ENCODE measurements at regions not wholly inside any gene's neighbourhood (a gene's known extent, or its start where the extent isn't known, plus 50 kb on each side); places are given as distances from the start of the nearest gene placed in this dataset.

DNA sequence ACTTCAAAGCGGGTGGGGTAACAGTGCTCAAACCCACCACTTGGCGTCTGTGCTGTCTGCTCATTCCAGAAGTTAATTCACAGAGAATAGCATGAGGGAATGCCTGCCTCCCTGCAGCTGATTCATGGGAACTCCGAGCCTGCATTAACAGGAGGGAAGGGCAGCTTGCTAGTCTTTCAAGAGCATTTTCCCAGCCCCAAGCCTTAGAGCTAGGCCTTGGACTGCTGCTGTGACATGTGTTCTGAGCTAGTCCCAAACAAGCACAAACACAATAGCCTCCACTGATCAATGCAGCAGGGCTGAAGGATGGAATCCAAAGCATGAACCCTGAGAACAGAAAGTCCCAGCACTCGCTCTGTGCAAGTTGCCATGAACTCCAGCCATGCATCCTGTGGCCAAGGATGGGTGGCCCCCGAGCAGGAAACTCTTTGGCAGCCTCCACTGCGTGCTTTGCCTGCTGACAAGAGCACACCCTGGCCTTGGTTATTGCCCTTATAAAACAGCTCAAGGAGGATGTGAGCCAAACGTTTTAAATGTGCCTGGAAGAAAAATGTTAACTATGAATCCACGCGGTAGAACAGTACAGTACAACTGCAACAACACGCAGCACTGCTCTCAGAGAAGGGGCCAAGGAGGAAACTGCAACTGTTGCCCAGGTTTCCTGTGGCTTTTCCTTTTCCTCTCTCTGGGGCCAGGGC lies 653.1 kb upstream of the KLF4 start:
- peak; percentile 90 for DNase-seq

GRCh38 chr9:108142142-108142503 lies 652.6 kb upstream of the KLF4 start:
- no peak for DNase-seq

- DNase-seq: no peak
Observed at GRCh38 chr9:108139900-108140299, 650.3 kb upstream of the KLF4 start.

- DNase-seq: no peak
Observed at GRCh38 chr9:108138516-108138915, 648.9 kb upstream of the KLF4 start.

DNA sequence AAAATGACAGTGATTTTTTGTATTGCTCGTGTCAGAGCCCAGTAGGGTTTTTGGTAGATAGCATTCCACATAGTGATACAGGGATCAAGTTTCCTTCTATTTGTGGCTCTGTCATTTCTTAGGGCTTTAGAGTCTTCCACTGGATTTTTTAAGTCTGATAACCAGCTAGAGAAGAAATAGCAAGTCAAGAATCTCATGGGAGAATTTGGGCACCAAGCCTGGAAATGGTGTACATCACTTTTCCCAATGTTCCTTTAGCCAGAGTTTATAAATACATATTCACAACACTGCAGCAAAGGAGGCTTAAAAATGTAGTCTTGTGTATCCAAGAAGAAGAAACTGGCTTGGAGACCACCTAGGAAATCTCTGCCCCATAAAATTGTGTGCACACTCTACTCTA lies 647.1 kb upstream of the KLF4 start:
- no peak for DNase-seq

DNA sequence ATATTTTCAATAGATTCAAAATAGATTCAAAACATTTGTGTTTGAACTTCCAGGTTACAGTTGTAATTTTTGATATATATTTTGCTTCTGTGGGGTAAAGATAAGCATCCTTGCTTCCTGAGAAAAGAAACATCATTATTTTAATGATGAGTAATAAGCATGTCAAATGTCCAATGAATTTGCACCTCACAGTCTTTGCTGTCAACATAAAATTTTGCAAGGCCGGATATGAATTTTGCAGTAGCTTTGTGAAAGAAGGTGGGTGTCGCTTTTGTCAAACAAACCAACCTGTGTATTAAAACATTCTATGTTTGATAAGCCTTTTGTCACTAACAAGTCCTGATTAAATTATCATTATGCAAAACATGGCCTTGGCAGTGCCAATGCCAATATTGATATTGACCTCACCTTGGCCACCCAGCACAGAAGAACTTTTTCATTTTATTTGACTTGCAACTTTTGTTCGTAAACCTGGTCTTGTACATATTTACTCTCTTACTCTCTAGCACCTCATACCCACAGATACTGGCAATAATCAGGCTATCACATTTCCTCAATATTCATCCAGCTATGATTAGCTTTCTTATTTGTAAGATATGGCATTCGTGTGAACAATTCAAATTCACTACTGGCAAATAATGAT lies 645.0 kb upstream of the KLF4 start:
- no peak for DNase-seq

- no peak for DNase-seq
Observed at GRCh38 chr9:108133680-108134079, 644.1 kb upstream of the KLF4 start.

GRCh38 chr9:108133101-108133500 lies 643.5 kb upstream of the KLF4 start:
- DNase-seq: no peak

GRCh38 chr9:108130905-108131304 lies 641.3 kb upstream of the KLF4 start:
- no peak for DNase-seq

- no peak for DNase-seq
Observed at GRCh38 chr9:108125625-108126024, 636.1 kb upstream of the KLF4 start.

GRCh38 chr9:108119530-108120113 lies 630.1 kb upstream of the KLF4 start:
- DNase-seq: no peak

- peak; percentile 68 for DNase-seq
Observed at GRCh38 chr9:108117795-108118194, 628.2 kb upstream of the KLF4 start.

DNA sequence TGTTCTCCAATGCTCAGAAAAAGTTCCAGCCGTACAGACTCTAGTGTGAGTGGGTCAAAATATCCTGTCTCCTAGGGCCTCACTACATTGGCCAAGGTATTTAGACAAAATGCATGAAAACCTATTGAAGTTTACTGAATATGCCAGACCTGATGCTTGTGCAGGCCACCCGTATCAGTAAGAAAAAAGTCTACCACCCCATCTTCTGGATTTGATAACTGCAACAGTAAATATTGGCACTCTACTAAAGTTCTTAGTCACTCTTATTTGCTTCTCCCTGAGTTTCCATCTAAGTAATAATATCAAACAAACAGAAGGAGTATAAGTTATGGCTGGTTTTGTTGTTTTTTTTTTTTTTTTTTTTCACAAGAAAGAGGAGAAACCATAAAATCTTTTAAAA lies 627.7 kb upstream of the KLF4 start:
- DNase-seq: no peak

DNA sequence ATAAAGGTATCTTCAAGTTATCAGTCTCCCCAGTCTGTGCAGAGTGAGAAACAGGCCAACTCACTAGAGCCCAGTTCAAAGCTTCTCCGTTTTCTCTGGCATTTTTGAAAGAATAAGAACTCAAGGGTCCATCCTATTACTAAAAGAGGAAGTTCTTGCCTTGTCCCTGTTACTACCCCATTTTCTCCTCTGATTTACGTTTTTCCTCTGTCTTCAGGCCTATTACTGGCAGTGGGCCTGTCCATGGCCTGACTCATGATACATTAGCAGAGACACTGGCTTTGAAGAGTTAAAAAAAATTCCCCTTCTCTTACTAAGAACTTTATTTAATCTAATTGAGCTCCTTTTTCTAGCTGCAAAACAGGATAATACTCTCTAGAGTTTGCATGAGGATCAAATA lies 624.0 kb upstream of the KLF4 start:
- no peak for DNase-seq

GRCh38 chr9:108109927-108110690 lies 620.5 kb upstream of the KLF4 start:
- DNase-seq: no peak

- DNase-seq: no peak
Observed at GRCh38 chr9:108108852-108109448, 619.4 kb upstream of the KLF4 start.

DNA sequence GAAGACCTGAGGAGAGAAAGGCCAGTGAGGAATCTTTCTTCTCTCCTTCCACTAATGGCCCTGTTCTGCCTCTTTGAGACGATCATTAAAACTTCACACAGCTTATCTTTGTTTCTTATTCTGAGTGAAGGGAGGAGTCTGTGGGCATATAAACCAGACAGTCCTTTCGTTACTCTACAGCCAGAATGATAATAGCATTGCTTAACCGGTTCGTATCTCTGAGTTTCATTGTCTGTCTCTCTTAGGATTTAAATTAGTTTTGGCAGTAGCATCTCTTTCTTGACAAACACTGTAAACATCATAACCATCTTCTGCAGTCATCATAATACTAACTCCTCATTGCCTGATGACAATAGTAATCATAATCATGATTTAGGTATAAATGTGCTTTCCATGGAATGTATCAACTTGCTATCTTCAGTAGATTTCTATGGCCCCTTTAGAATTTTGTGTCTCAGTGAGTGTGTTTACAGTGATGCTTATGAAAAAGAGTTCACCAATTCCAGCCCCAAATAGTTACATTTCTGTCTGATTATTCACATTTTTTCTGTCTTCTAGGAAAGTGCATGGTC lies 618.8 kb upstream of the KLF4 start:
- no peak for DNase-seq

- DNase-seq: no peak
Observed at GRCh38 chr9:108105885-108106284, 616.3 kb upstream of the KLF4 start.

DNA sequence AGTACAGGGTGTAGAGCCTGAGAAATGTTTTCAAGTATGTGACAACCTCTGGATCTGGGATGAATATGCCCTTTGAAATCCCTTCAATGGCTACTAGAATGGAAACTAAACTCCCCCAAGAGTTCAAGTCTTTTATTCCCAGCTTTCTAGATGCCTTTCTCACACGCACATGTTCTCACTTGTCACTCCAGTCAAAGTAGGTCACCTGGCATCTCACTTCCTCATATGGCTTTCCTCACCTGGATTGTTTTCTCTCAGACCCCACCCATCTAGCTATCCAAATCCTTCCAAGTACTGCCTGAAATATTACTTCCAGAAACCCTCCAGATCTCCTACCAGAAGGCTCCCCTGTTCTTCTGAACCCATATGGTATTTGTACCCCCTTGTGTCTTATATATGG lies 615.4 kb upstream of the KLF4 start:
- DNase-seq: no peak

DNA sequence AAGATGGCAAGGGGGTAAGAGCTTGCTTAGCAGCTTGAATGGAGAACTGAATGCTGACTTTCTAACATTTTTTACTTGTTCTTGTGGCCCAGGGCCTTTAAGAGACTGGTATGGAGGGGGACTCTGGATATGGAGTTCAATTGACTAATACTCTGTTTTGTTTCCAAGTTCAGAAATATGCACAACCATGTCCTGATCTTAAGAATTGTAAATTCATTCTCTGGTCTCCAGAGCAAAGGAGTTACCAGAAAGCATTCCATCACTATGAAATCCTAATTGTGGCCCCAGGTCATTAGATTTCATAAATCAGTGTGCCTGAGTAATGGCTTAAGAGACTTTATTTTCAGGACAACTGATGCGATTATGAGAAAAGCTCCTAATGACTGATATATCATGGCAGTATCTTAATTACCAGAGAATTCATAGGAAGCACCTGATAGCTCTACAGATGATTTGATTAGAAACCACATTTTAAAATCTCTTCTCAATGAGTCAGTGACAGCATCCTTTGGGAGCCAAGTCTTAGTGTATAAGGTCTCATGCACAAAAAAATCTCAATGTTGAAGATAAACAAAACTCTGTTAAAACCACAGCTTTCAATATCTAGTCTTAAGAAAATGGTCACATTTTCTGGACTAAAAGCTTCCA lies 613.6 kb upstream of the KLF4 start:
- DNase-seq: no peak

DNA sequence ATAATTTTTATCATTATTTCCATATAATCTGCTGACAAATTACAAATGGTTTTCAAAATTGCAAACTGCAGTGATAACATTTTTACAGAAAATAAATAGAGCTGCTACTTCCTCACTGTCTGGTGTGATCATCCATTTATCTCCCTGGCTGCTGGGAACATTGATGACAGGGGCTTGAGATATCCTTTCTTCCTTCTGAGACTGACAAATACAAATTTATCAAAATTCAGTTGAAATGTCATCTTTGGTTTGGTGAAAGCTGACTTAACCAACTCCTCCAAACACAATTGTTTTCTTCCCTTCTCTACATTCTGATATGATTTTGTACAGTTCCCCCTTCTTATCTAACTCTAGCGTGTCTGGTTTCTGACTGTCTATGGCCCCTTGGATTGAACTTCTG lies 611.8 kb upstream of the KLF4 start:
- DNase-seq: no peak

GRCh38 chr9:108100571-108100970 lies 611.0 kb upstream of the KLF4 start:
- DNase-seq: no peak

All from tongue (tissue), 1 donor.